ENCODE measurements at regions not wholly inside any gene's neighbourhood (a gene's known extent, or its start where the extent isn't known, plus 50 kb on each side); places are given as distances from the start of the nearest gene placed in this dataset.

GRCh38 chr3:72386327-72387000 is 461.8 kb downstream of the SHQ1 start:
- H3K27ac Mint-ChIP-seq = no peak overlapping the region
- CTCF ChIA-PET = interaction anchor here (0.7 kb wide), 1 partner anchor 23 kb away, joined by 3 read pairs; no protein-coding TSS in a partner anchor
- H3K27me3 Mint-ChIP-seq = no peaks in the 10 kb centered on the region
- H3K4me3 Mint-ChIP-seq = no peak overlapping the region
- H3K4me1 Mint-ChIP-seq = peaks cover 19% of the 10 kb centered on the region
- H3K9me3 Mint-ChIP-seq = no peaks in the 10 kb centered on the region
- H3K36me3 Mint-ChIP-seq = peaks cover 2% of the 10 kb centered on the region
- DNase-seq = no peak

- Mint-ChIP-seq H3K27me3 (no peaks in the 10 kb centered on the region), H3K4me1 (peaks cover 21% of the 10 kb centered on the region), H3K9me3 (no peaks in the 10 kb centered on the region), H3K4me3 (no peak overlapping the region), H3K36me3 (peaks cover 2% of the 10 kb centered on the region), H3K27ac (no peak overlapping the region)
- DNase-seq = no peak
- CTCF ChIA-PET = no interaction called here
Measured at GRCh38 chr3:72385167-72385566, 463.1 kb downstream of the SHQ1 start.

- Mint-ChIP-seq H3K36me3 (peaks cover 2% of the 10 kb centered on the region), H3K27ac (no peak overlapping the region), H3K4me3 (no peak overlapping the region), H3K4me1 (peaks cover 24% of the 10 kb centered on the region), H3K27me3 (no peaks in the 10 kb centered on the region), H3K9me3 (no peaks in the 10 kb centered on the region)
- CTCF ChIA-PET = no interaction called here
- no peak for DNase-seq
Measured at GRCh38 chr3:72384602-72385001, 463.6 kb downstream of the SHQ1 start.

GRCh38 chr3:72383883-72384282 is 464.4 kb downstream of the SHQ1 start:
- DNase-seq = no peak
- H3K36me3 Mint-ChIP-seq = peaks cover 4% of the 10 kb centered on the region
- no peaks in the 10 kb centered on the region for H3K27me3 Mint-ChIP-seq
- no peak overlapping the region for H3K4me3 Mint-ChIP-seq
- no peaks in the 10 kb centered on the region for H3K9me3 Mint-ChIP-seq
- peaks cover 31% of the 10 kb centered on the region for H3K4me1 Mint-ChIP-seq
- no peak overlapping the region for H3K27ac Mint-ChIP-seq
- CTCF ChIA-PET = no interaction called here

- no peak overlapping the region for H3K27ac Mint-ChIP-seq
Measured at GRCh38 chr3:72383230-72383629, 465.0 kb downstream of the SHQ1 start.

GRCh38 chr3:72382460-72382859 is 465.8 kb downstream of the SHQ1 start:
- Mint-ChIP-seq H3K27ac (no peak overlapping the region), H3K4me1 (peaks cover 38% of the 10 kb centered on the region), H3K4me3 (no peak overlapping the region), H3K36me3 (peaks cover 13% of the 10 kb centered on the region), H3K9me3 (no peaks in the 10 kb centered on the region), H3K27me3 (no peaks in the 10 kb centered on the region)
- no peak for DNase-seq
- CTCF ChIA-PET = no interaction called here

More at GRCh38 chr3:72383230-72383629, 465.0 kb downstream of the SHQ1 start:
- DNase-seq = no peak
- Mint-ChIP-seq H3K36me3 (peaks cover 10% of the 10 kb centered on the region), H3K4me3 (no peak overlapping the region), H3K9me3 (no peaks in the 10 kb centered on the region), H3K27me3 (no peaks in the 10 kb centered on the region), H3K4me1 (peaks cover 38% of the 10 kb centered on the region)
- CTCF ChIA-PET = no interaction called here

GRCh38 chr3:72381584-72381983 is 466.7 kb downstream of the SHQ1 start:
- peaks cover 17% of the 10 kb centered on the region for H3K36me3 Mint-ChIP-seq
- CTCF ChIA-PET = no interaction called here
- H3K27me3 Mint-ChIP-seq = no peaks in the 10 kb centered on the region
- no peak overlapping the region for H3K4me3 Mint-ChIP-seq
- H3K27ac Mint-ChIP-seq = no peak overlapping the region
- H3K9me3 Mint-ChIP-seq = no peaks in the 10 kb centered on the region
- DNase-seq = no peak
- peaks cover 38% of the 10 kb centered on the region for H3K4me1 Mint-ChIP-seq

GRCh38 chr3:72380711-72381493 is 467.3 kb downstream of the SHQ1 start:
- H3K36me3 Mint-ChIP-seq = peaks cover 19% of the 10 kb centered on the region
- H3K4me1 Mint-ChIP-seq = peaks cover 42% of the 10 kb centered on the region
- H3K27me3 Mint-ChIP-seq = no peaks in the 10 kb centered on the region
- no peak for DNase-seq
- H3K9me3 Mint-ChIP-seq = no peaks in the 10 kb centered on the region
- no peak overlapping the region for H3K4me3 Mint-ChIP-seq
- CTCF ChIA-PET = no interaction called here
- no peak overlapping the region for H3K27ac Mint-ChIP-seq

- Mint-ChIP-seq H3K36me3 (peaks cover 24% of the 10 kb centered on the region), H3K27ac (no peak overlapping the region), H3K4me1 (peaks cover 48% of the 10 kb centered on the region), H3K4me3 (no peak overlapping the region), H3K27me3 (no peaks in the 10 kb centered on the region), H3K9me3 (no peaks in the 10 kb centered on the region)
- no peak for DNase-seq
- CTCF ChIA-PET = no interaction called here
Measured at GRCh38 chr3:72380193-72380592, 468.1 kb downstream of the SHQ1 start.

- H3K27me3 Mint-ChIP-seq = no peaks in the 10 kb centered on the region
- CTCF ChIA-PET = no interaction called here
- H3K27ac Mint-ChIP-seq = no peak overlapping the region
- no peak overlapping the region for H3K4me3 Mint-ChIP-seq
- no peak for DNase-seq
- H3K4me1 Mint-ChIP-seq = peaks cover 47% of the 10 kb centered on the region
- no peaks in the 10 kb centered on the region for H3K9me3 Mint-ChIP-seq
- H3K36me3 Mint-ChIP-seq = peaks cover 24% of the 10 kb centered on the region
Measured at GRCh38 chr3:72379500-72380187, 468.6 kb downstream of the SHQ1 start.

GRCh38 chr3:72378287-72378686 is 470.0 kb downstream of the SHQ1 start:
- H3K4me1 Mint-ChIP-seq = peaks cover 45% of the 10 kb centered on the region
- H3K9me3 Mint-ChIP-seq = no peaks in the 10 kb centered on the region
- peaks cover 28% of the 10 kb centered on the region for H3K36me3 Mint-ChIP-seq
- CTCF ChIA-PET = no interaction called here
- no peak overlapping the region for H3K4me3 Mint-ChIP-seq
- no peaks in the 10 kb centered on the region for H3K27me3 Mint-ChIP-seq
- no peak overlapping the region for H3K27ac Mint-ChIP-seq
- no peak for DNase-seq

GRCh38 chr3:72376956-72377710 is 471.1 kb downstream of the SHQ1 start:
- CTCF ChIA-PET = interaction anchor here (0.7 kb wide), 1 partner anchor 380 kb away, joined by 3 read pairs; no protein-coding TSS in a partner anchor
- Mint-ChIP-seq H3K27me3 (no peaks in the 10 kb centered on the region), H3K9me3 (no peaks in the 10 kb centered on the region), H3K36me3 (peaks cover 28% of the 10 kb centered on the region), H3K4me1 (peaks cover 52% of the 10 kb centered on the region), H3K27ac (no peak overlapping the region), H3K4me3 (no peak overlapping the region)
- DNase-seq = no peak

- CTCF ChIA-PET = interaction anchor here (0.7 to 1.1 kb wide), 3 partner anchors 14 to 116 kb away, joined by 3 read pairs; no protein-coding TSS in a partner anchor
- Mint-ChIP-seq H3K36me3 (peaks cover 28% of the 10 kb centered on the region), H3K27me3 (no peaks in the 10 kb centered on the region), H3K4me1 (peaks cover 59% of the 10 kb centered on the region), H3K4me3 (no peak overlapping the region), H3K27ac (peak overlapping the region; percentile 73), H3K9me3 (no peaks in the 10 kb centered on the region)
- no peak for DNase-seq
Measured at GRCh38 chr3:72375237-72376076, 472.8 kb downstream of the SHQ1 start.

Measured in activated naive CD4-positive, alpha-beta T cell treated with anti-CD3 and anti-CD28 coated beads, Interleukin-2, amount 10 ng/mL, durations not matched to agents 7 days and 5 days (primary cell).